Gastroesophageal sphincter (tissue), 3 donors: ENCODE measurements at regions not wholly inside any gene's neighbourhood (a gene's known extent, or its start where the extent isn't known, plus 50 kb on each side); places are given as distances from the start of the nearest gene placed in this dataset.

ENCODE experiments used
- CTCF ChIP-seq, 4 experiments: fragments of 200-600 bp in 2 of 4; fragments of 450-650 bp in 2 of 4; sonication (generic) in 1 of 4; IDR thresholded peaks; one replicate each; pipeline ENCODE4 v1.5.1; 2017 to 2019; ENCODE audit warnings: antibody characterized with exemption in 4 of 4, mild to moderate bottlenecking in 2 of 4, moderate library complexity in 2 of 4
- POLR2A ChIP-seq, 2 donors: fragments of 450-650 bp; IDR thresholded peaks; one replicate each; pipeline ENCODE4 v1.6.1; 2017; ENCODE audit warnings: antibody characterized with exemption in 2 of 2, mild to moderate bottlenecking in 2 of 2, moderate library complexity in 1 of 2
- POLR2AphosphoS5 ChIP-seq: sonication (generic); formaldehyde crosslinking; IDR thresholded peaks from one replicate; pipeline ENCODE4 v1.6.1; 2017; ENCODE audit warnings: antibody characterized with exemption

- TF ChIP-seq POLR2AphosphoS5, result no peak
- TF ChIP-seq POLR2A (IDR thresholded peaks at IDR 0.05), result no peak
- TF ChIP-seq CTCF (IDR thresholded peaks at IDR 0.05), result no peak
These were observed 103.4 kb upstream of the P2RY1 start for GRCh38 chr3:152731511-152731910.
